ENCODE measurements at regions not wholly inside any gene's neighbourhood (a gene's known extent, or its start where the extent isn't known, plus 50 kb on each side); places are given as distances from the start of the nearest gene placed in this dataset.
A peak's percentile ranks its signal among the peaks of the same experiment; 100 is the strongest.

DNA sequence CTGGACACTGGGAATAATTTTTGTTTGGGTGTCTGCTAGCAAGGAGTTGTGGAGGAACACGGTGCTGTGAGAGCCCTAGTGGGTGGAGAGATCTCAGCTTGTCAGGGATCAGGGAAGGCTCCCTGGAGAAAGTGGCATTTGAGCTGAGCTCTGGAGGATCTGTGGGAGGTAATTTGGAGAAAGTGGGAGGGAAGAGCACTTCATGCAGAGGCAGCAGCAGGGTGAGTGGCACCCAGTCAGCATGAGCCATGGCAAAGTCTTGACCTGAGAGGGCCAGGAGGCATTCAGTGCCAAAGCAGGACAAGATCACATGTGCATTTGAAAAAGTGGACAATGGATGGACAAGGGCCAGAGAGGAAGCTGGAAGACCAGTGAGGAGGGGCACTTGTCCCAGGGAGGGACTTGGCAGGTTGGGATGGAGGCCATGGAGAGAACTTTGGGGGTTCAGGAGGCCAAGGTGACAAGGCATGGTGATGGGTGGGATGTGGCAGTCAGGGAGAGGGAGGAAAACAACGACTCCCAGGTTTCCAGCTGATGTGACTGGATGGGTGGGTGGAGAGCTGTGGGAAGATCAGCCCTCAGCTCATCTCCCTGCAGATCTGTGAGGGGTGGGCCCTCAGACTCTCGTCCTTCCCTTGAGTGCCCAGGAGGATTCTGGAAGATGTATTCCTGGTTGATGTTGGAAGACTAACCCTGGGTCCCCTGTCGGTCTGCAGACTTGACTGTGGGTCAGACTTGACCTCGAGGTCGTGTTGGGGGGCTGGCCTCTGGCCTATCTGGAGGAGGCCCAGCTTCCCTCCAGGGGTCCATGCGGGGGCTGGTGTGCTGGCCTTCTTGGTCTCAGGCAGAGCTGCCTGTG lies 68.9 kb upstream of the PITX1 start:
- in situ Hi-C loops (cut with HindIII; ENCODE audit: extremely low pct_ligation_motif_present, low pct_unique_long_range_greater_than_20kb) = no loop called here

GRCh38 chr5:135100431-135100830 lies 66.4 kb upstream of the PITX1 start:
- ATAC-seq (no peak), FAIRE-seq (no peak), DNase-seq (ENCODE audit: low spot score) (no peak)
- no peak overlapping the region for H3K4me2 ChIP-seq (ENCODE audit: low read depth, low read length)
- ChIA-PET CTCF (ENCODE audit: low intra/inter-chr PET ratio, low total read pairs) (no interaction called here), POLR2A (no interaction called here)
- intact Hi-C loops (cut with micrococcal nuclease; ENCODE audit: unreplicated experiment) (no loop called here), in situ Hi-C loops (cut with HindIII; ENCODE audit: extremely low pct_ligation_motif_present, low pct_unique_long_range_greater_than_20kb) (no loop called here)
- no peak overlapping the region for H2AFZ ChIP-seq (ENCODE audit: low read length)
- H3K9me3 ChIP-seq (ENCODE audit: low read length) = no peaks in the 10 kb centered on the region
- no peak overlapping the region for H3K4me3 ChIP-seq (replicated peaks in 1 of 3; ENCODE audit: insufficient read depth in 1 of 3, low read depth in 2 of 3, low read length in 3 of 3)
- H3K9ac ChIP-seq (ENCODE audit: insufficient read depth, low read depth, low read length) = no peak overlapping the region
- WGBS (ENCODE audit: low lambda C conversion rate) = 69% methylated on average over 4 of the region's 6 CpGs
- BruUV-seq (replicated peaks) = no TSS peak
- peaks cover 12% of the 10 kb centered on the region for H3K4me1 ChIP-seq (ENCODE audit: insufficient read depth, low read length)
- no peaks in the 10 kb centered on the region for H3K27me3 ChIP-seq (ENCODE audit: control insufficient read depth in 1 of 2, insufficient read depth in 2 of 2, low read length in 2 of 2)
- no peaks in the 10 kb centered on the region for H3K36me3 ChIP-seq (replicated peaks in 1 of 2; ENCODE audit: control insufficient read depth in 1 of 2, insufficient read depth in 2 of 2, low read length in 2 of 2)
- H4K20me1 ChIP-seq (ENCODE audit: insufficient read depth, low read length) = no peaks in the 10 kb centered on the region
- no peaks in the 10 kb centered on the region for H3K79me2 ChIP-seq (ENCODE audit: insufficient read depth, low read length)
- H3K27ac ChIP-seq (ENCODE audit: extremely low read length, insufficient read depth, low read length) = no peak overlapping the region
- no peak for TF ChIP-seq ZNF713 (CRISPR knock-in tag; IDR thresholded peaks at IDR 0.05)
- no peak for TF ChIP-seq HHEX (CRISPR knock-in tag; IDR thresholded peaks at IDR 0.05)
- TF ChIP-seq FOXO4 (CRISPR knock-in tag; conservative IDR thresholded peaks at IDR 0.05) = 0 out of 2 replicates have a peak, but pooled peaks have one; percentile 21
- TF ChIP-seq, protein P1, sequence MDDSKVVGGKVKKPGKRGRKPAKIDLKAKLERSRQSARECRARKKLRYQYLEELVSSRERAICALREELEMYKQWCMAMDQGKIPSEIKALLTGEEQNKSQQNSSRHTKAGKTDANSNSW (CRISPR knock-in tag; IDR thresholded peaks at IDR 0.05; ENCODE audit: borderline replicate concordance) = no peak
- no peak for TF ChIP-seq POLR2G (IDR thresholded peaks at IDR 0.05; ENCODE audit: low read depth, low read length)
- no peak for TF ChIP-seq ATF3 (CRISPR knock-in tag; IDR thresholded peaks at IDR 0.05)
- TF ChIP-seq ZNF253 (CRISPR knock-in tag; IDR thresholded peaks at IDR 0.05; ENCODE audit: borderline replicate concordance) = no peak

More for the DNA sequence above, 68.9 kb upstream of the PITX1 start:
- intact Hi-C loops (cut with micrococcal nuclease; ENCODE audit: unreplicated experiment) = no loop called here
- DNase-seq (ENCODE audit: low spot score) (no peak), FAIRE-seq (no peak), ATAC-seq (no peak)
- ChIA-PET CTCF (ENCODE audit: low intra/inter-chr PET ratio, low total read pairs) (no interaction called here), POLR2A (no interaction called here)
- no peak for TF ChIP-seq MBD4 (IDR thresholded peaks at IDR 0.05; ENCODE audit: borderline replicate concordance, low read length)
- no peak for TF ChIP-seq ZMAT5 (CRISPR knock-in tag; IDR thresholded peaks at IDR 0.05; ENCODE audit: borderline replicate concordance, low read depth)
- no peak for TF ChIP-seq RORA (CRISPR knock-in tag; IDR thresholded peaks at IDR 0.05)
- Histone ChIP-seq H3K36me3 (replicated peaks in 1 of 2; ENCODE audit: control insufficient read depth in 1 of 2, insufficient read depth in 2 of 2, low read length in 2 of 2) (no peaks in the 10 kb centered on the region), H3K9ac (ENCODE audit: insufficient read depth, low read depth, low read length) (no peak overlapping the region), H4K20me1 (ENCODE audit: insufficient read depth, low read length) (no peaks in the 10 kb centered on the region), H3K9me3 (ENCODE audit: low read length) (no peaks in the 10 kb centered on the region), H3K4me3 (replicated peaks in 1 of 3; ENCODE audit: insufficient read depth in 1 of 3, low read depth in 2 of 3, low read length in 3 of 3) (no peak overlapping the region), H3K4me1 (ENCODE audit: insufficient read depth, low read length) (peaks cover 17% of the 10 kb centered on the region), H3K27me3 (ENCODE audit: control insufficient read depth in 1 of 2, insufficient read depth in 2 of 2, low read length in 2 of 2) (no peaks in the 10 kb centered on the region), H2AFZ (ENCODE audit: low read length) (no peak overlapping the region), H3K4me2 (ENCODE audit: low read depth, low read length) (no peak overlapping the region), H3K79me2 (ENCODE audit: insufficient read depth, low read length) (no peaks in the 10 kb centered on the region), H3K27ac (ENCODE audit: extremely low read length, insufficient read depth, low read length) (no peak overlapping the region)
- 95% methylated on average over 2 of the region's 7 CpGs for WGBS (ENCODE audit: low lambda C conversion rate)
- no TSS peak for BruUV-seq (replicated peaks)

All from HepG2 (cell line).